HG03025 (cell line): ENCODE measurements at regions not wholly inside any gene's neighbourhood (a gene's known extent, or its start where the extent isn't known, plus 50 kb on each side); places are given as distances from the start of the nearest gene placed in this dataset.

Source experiments
- ATAC-seq: cut with Tn5 transposase; IDR thresholded peaks from one replicate; pipeline ENCODE4 v1.9.1; 2021; ENCODE audit warnings: mild to moderate bottlenecking, moderate library complexity; ENCODE audit not compliant: unreplicated experiment, low FRiP score

GRCh38 chr11:45597097-45597496 is 68.3 kb downstream of the CHST1 start:
- no peak for ATAC-seq

- no peak for ATAC-seq
Observed at GRCh38 chr11:45596571-45596970, 68.9 kb downstream of the CHST1 start.

- ATAC-seq, result no peak
Observed at GRCh38 chr11:45593992-45594391, 71.4 kb downstream of the CHST1 start.

GRCh38 chr11:45592636-45593035 is 72.8 kb downstream of the CHST1 start:
- no peak for ATAC-seq

- ATAC-seq, result no peak
Observed at GRCh38 chr11:45590743-45591142, 74.7 kb downstream of the CHST1 start.

GRCh38 chr11:45585205-45585604 is 80.2 kb downstream of the CHST1 start:
- no peak for ATAC-seq

GRCh38 chr11:45583981-45584566 is 81.3 kb downstream of the CHST1 start:
- ATAC-seq, result no peak

- no peak for ATAC-seq
Observed at GRCh38 chr11:45580399-45580798, 85.0 kb downstream of the CHST1 start.

- no peak for ATAC-seq
Observed at GRCh38 chr11:45578316-45578715, 87.1 kb downstream of the CHST1 start.

- no peak for ATAC-seq
Observed at GRCh38 chr11:45577752-45578151, 87.7 kb downstream of the CHST1 start.

- ATAC-seq, result no peak
Observed at GRCh38 chr11:45576461-45577215, 88.8 kb downstream of the CHST1 start.

- no peak for ATAC-seq
Observed at GRCh38 chr11:45573728-45574127, 91.7 kb downstream of the CHST1 start.

- no peak for ATAC-seq
Observed at GRCh38 chr11:45572354-45573123, 92.9 kb downstream of the CHST1 start.

- ATAC-seq, result no peak
Observed at GRCh38 chr11:45569776-45570175, 95.6 kb downstream of the CHST1 start.

GRCh38 chr11:45568049-45568448 is 97.4 kb downstream of the CHST1 start:
- ATAC-seq, result no peak

- ATAC-seq, result no peak
Observed at GRCh38 chr11:45565446-45565988, 99.9 kb downstream of the CHST1 start.

GRCh38 chr11:45563810-45564209 is 101.6 kb downstream of the CHST1 start:
- no peak for ATAC-seq

GRCh38 chr11:45563171-45563570 is 102.3 kb downstream of the CHST1 start:
- ATAC-seq, result no peak

- no peak for ATAC-seq
Observed at GRCh38 chr11:45560913-45561281, 104.5 kb downstream of the CHST1 start.

GRCh38 chr11:45560155-45560912 is 105.1 kb downstream of the CHST1 start:
- ATAC-seq, result no peak
